ENCODE measurements at regions not wholly inside any gene's neighbourhood (a gene's known extent, or its start where the extent isn't known, plus 50 kb on each side); places are given as distances from the start of the nearest gene placed in this dataset.
"Not testable (repeated sequence)": the region's sequence is repeated elsewhere in the genome, so short reads cannot be mapped to it uniquely, and the experiment has no call there.

DNA sequence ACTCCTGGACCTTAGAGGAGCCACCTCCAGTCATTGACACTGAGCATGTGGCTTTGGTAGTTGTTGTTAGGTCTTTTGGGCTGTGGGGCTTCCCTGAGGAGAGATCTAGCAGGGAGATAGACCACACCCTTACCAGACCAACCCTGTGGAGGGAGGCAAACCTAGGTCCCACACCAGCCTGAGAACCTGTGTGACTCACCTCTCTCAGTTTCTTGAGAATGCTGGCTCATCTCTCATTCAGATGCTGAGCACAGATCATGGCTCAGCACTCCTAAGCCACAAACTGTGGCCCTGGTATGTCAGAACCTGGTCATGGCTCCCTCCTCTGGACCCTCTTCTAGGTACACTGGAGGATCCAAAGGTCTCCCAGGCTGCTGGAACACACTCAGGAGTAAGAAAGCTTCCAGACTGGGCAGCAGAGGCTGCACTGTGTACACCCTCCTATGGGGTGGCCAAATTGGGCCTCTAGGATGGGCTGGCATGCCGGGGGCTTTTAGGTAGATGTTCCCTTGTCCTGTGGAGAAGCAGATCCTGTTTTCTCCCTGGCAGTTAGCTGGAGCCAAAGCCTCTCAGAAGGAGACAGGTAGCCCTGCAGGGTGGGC, 1294.5 kb downstream of the KHDRBS2 start:
- DNase-seq (ENCODE audit: low spot score): no peak

DNA sequence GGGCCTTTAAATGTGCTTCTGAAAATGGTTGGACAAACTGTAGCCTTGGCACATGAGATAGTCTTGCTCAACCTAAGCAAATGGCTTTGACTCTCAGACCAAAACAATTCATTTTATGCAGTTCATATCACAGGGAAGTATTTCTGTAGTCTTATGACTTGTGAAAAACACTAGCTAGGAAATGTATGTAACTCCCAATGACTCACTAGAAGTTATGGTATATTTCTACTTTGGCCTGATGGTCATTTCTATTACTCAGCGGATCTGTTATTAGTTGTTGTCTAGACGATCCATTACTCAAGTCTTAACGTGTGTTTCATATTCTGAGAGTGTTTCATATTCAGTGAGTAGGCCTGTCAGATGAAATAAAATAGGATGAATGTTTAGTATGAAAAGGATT, 1333.5 kb downstream of the KHDRBS2 start:
- DNase-seq (ENCODE audit: low spot score): no peak

DNA sequence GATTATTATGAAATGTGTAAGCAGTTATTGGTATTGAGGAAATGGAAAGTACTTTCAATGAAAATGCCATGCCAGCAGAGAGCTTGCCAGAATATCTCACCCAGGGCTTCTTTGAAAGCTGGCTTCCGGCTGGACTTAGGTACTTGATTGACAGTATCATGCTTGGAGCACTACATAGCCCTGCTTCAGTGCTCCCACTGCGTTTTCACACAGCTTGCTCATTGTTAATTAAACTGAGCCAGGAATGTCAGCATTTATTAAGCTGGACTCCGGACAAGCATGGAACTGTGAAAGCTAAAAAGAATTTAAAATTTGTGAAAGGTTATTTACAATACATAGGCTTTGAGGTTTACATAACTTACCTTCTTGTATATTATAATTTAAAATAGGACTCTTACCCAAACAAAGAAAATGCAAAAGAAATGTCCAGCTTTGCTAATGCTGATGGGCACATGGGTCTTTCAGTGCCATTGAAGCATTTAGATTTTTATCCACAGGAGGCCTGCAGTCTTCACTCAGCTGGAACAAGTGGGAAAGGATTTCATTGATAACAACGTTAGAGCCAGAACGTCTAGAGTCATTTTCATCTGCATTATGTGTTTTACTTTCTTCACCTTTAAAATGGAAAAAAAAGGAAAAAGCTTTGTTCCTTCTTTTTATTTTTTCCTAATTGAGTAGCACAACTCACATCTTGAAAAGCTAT, 1335.7 kb downstream of the KHDRBS2 start:
- not testable (repeated sequence) for DNase-seq (ENCODE audit: low spot score)

DNA sequence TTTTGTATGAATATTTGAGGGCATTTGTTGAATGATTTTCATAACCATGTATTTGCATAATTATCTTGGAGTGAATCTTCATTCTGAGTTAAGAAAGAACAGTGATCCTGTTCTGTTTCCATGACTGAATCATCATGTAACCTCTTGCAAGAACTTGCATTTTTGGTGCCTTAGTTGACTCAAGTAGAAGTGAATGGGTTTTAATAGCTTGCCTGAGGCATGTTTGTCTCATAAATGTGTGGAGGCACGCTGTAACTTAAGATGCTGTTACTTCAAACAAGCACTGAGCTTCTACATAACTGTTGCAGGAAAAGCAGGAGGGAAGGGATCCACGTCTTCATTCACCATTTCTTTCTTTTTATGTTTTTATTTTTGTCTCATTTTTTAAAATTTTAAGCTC, 1338.6 kb downstream of the KHDRBS2 start:
- not testable (repeated sequence) for DNase-seq (ENCODE audit: low spot score)

DNA sequence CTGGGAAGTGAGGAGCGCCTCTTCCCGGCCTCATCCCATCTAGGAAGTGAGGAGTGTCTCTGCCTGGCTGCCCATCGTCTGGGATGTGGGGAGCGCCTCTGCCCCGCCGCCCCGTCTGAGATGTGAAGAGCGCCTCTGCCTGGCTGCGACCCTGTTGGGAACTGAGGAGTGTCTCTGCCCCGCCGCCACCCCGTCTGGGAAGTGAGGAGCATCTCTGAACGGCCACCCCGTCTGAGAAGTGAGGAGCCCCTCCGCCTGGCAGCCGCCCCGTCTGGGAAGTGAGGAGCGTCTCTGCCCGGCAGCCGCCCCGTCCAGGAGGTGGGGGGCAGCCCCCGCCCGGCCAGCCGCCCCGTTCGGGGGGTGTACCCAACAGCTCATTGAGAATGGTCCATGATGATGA, 1341.2 kb downstream of the KHDRBS2 start:
- DNase-seq (ENCODE audit: low spot score): not testable (repeated sequence)

DNA sequence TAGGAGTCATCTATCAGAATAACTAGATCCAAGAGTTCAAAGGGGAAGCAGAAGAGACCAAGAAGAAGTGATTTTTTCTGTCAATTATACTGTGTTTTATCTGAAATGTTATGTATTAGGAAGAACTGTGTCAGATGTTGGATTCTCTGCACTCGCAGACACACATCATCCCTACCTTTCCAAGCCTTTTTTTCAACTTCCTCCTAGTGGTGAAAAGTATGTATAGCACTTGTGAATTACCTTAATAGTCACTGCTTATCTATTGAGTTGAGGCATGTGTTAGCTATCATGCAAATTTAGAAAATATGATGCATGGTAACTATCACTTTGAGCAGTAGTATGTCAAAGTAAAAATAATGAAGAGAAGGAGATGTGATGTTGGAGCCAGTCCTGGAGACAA, 1350.1 kb downstream of the KHDRBS2 start:
- not testable (repeated sequence) for DNase-seq (ENCODE audit: low spot score)

DNA sequence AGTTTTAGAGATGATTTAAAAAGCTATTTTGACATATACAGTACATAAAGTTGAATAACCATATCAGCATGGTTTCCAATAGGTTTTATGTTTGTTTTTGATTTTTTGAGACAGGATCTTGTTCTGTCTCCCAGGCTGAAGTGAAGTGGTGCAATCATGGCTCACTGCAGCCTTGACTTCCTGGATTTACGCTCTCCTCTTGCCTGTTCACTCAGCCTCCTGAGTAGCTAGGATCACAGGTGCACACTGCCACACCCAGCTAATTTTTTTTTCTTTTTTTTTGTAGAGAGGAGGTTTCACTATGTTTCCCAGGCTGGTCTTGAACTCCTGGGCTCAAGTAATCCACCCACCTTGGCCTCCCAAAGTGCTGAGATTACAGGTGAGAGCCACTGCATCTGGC, 1366.4 kb downstream of the KHDRBS2 start:
- not testable (repeated sequence) for DNase-seq (ENCODE audit: low spot score)

DNA sequence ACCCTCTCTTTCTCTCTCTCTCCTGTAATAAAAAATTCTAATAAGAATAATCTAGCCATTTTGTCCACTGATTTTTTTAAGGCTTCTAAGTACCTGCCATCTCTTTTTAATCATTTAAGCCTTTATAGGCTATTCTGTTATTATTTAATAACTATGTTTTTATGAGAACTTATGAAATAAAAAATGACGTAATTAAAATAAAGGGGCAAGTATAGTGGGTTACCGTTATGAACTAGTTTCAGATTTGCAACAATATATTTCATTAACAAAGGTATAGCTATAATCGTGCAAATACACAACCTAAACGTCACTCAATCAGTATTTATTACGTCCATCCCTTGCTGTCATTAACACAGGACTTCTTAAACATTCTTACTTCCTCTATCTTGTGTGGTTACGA, 1382.2 kb downstream of the KHDRBS2 start:
- not testable (repeated sequence) for DNase-seq (ENCODE audit: low spot score)

DNA sequence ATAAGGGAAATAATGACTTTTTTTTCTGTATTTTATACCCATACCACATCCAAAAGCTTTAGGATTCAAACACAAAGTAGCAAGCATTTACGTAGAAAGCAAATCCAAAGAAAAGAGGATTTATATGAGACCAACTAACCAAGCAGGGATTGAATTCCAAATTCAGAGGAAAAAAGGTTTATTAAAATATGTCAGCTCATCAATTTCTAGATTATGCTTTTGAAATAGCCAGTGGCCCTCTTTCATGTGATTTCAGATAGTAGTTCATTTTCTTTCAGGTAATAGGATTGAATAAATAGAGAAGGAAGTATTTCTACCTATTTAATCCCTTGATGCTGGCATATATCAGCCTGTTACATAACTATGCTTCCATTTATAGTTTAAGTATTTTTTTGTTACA, 1392.7 kb downstream of the KHDRBS2 start:
- DNase-seq (ENCODE audit: low spot score): not testable (repeated sequence)

DNA sequence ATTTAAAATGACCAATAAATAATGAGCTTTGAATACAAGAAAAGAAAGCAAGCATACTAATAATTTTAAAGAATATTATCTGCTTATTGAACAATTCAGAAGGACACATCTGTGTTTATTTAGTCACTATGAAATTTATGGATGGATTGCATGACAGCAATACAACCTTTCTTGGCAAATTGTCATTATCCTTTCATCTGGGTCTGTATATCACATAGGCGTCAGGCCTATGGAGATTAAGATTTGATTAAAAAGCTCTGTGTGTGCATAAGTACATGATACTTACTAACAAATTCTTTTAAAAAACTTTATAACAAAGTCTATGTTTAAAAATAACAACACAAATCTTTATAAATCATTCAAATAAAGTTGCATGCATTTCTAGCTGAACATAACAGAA, 1394.4 kb downstream of the KHDRBS2 start:
- no peak for DNase-seq (ENCODE audit: low spot score)

DNA sequence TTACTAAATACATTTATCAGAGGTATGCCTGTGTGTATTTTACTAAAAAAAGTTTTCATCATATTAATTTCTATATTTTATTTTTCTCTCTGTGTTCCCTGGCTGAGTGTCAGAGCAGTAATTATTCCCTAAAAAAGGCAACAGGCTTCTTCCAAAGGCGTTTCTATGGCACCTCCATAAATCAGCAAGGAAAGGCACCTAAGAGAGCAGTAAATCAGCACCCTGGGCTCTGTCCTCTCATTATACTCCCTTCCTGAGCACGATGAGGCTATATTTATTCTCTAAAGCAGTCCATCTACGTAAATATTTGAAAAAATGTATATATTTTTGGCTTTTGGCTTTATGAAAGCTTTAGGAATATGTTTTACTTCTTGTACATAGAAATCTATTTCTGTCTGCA, 1408.6 kb downstream of the KHDRBS2 start:
- not testable (repeated sequence) for DNase-seq (ENCODE audit: low spot score)

DNA sequence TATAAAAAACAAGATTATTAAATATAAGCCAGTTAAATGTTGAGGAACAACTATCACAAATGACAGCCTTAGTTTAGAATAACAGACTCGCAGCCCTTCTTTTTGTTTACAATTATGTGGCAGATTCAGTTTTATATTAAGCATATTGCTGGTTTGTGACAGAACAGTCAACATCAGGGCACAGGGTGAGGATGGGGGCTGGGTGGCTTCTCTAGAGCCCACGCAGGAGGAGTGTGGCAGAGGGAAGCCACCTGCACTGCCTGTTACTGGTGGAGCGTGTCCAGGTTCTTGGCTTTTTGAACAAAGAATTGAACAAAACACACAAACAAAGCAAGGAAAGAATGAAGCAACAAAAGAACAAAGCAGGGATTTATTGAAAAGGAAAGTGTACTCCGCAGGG, 1415.2 kb downstream of the KHDRBS2 start:
- DNase-seq (ENCODE audit: low spot score): not testable (repeated sequence)

DNA sequence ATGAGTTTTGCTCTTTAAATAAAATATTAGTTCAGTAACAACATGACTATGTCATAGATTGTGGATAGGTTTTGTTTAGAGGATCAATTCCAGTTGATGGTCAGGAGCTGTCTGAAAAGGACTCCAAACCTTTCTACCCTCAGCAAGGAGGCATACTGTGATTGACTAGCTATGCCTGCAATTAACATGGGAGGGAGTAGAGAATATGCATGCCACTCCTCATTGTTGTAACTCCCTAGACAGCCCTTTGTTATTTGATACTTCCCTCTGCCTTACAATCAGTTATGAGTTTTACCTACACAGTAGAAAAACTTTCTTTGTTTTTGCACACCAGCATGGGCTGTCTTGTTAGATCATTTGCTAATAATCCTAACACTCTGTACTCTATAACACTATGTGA, 1418.5 kb downstream of the KHDRBS2 start:
- DNase-seq (ENCODE audit: low spot score): no peak

DNA sequence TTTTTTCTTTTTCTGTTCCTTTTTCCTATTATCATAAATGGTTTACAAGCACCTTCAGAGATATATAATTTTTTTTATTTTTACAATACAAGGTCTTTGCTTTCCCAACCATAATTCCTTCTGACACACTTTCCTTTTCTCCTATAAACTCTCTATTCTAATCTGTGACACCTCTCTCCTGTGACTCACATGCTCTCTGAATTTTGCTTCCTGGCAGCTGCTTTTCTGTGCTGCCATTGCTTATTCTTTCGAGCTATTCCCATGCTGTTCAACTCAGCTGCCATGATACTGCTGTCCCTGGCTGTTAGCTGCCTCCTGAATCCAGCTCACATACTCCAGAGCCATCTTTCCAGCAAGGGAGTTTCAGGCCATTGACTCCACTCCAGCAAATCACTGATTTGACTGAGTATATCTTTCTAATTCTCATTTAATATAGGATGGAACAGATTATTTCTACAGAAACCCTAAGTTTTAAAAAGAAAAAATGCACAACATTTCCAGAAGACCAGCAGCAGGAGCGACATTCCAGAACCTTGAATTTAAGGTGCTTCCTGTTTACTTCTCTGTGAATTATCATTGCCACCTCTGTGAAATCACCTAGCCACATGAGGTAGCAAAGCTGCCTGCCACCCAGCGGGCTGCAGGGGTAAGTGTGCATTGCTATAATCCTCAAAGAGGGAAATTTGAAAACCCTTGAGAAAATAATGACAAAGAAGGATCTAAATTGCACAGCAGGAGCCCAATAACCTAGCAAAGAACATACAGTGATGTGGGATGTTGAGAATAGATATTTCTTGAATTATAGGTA, 1442.6 kb downstream of the KHDRBS2 start:
- not testable (repeated sequence) for DNase-seq (ENCODE audit: low spot score)

DNA sequence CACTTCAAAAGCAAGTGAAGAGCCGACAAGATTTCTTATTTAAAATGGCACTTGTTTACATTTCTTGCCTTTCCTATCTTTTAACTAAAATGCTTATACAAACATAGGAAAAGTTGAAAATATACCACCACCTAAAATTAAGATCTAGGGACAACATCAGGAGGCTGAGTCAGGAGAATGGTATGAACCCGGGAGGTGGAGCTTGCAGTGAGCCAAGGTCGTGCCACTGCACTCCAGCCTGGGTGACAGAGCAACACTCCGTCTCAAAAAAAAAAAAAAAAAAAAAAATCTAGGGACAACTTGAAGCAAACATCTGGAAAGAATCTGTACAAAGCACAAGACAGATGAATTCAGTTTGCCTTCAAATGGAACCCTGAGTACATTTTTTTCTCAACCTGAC, 1455.3 kb downstream of the KHDRBS2 start:
- DNase-seq (ENCODE audit: low spot score): not testable (repeated sequence)

DNA sequence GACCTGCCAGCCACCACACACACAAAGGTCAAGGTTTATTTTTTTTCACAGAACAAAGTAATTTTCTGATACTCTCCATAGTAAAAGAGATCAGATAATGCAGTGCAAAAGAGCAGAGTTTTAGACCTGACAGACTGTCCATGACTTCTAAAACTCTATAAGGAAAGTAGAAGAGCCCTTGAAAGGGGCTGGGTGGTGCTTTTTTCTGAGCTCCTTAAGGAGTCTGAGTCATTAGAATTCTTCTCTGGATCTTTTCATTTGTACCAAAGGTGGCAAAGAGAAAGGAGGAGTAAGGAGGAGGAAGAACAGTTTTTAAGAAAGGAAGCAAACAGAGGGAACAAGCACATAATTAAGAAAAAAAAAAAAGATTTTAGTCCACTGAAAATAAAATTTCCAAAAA, 1463.4 kb downstream of the KHDRBS2 start:
- DNase-seq (ENCODE audit: low spot score): not testable (repeated sequence)

DNA sequence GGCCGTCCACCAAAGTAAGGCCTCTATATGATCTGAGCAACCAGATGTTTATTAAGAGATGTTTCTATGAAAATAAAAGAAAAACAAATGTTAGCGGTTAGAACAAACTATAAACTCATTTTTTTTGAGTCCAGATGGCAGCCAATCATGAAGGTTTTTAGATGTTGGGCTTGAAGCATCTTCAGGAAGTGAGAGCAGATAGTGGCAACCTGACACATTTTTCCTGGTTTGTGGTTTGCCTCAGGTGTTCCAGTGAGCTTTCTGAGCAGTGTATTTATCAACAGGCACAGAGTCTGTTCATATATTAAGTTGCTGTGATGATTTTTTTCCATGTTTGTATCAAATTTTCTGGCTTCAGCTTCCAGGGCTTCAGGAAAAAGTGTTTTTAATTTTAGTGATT, 1468.0 kb downstream of the KHDRBS2 start:
- not testable (repeated sequence) for DNase-seq (ENCODE audit: low spot score)

DNA sequence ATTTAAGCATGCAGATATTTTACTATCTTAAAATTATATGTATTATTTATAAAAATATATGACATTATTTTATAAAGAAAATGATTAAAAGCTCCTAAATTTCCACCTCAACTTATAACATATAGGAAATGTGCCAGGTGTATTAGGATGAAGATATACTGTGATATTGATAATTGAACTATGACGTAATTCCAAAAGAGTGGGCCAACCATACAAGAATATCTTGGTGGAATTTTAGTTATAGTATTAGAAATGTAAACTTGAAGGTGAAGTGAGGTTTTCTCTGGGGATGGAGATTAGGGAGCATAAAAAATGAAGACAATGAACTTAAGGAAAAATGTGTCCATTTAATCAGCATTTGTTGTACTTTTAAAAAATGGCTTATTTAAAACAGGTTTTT, 1471.2 kb downstream of the KHDRBS2 start:
- DNase-seq (ENCODE audit: low spot score): not testable (repeated sequence)

DNA sequence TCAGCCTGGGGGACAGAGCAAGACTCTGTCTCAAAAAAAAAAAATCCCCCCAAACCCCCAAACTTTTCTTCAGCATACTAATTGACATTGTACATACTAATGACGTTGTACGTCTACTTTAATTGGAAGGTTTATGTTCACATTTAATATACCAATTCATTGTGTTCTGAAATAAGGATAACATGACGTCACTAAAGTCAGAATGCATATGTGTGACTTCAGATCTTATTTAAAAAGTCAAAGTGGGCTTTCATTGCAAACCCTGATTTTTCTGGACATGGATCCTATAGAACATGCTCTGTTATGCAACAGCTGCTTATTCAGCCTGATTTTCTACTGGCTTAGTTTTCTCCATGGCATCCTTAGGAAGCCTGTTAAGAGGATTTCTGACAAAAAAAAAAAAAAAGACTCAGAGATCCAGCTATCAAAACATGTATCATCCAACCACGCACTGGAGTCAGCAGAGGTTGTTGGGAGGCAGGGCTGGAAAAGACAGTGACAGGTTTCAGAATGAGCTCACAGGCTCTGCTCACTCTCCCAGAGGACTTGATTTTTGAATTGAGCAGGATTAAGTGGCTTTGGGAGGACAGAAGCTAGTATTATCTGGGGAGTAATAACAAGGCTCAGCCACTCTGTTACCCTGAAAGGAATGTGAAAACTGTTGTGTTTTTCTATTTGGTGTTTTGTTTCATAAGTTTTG, 1472.0 kb downstream of the KHDRBS2 start:
- not testable (repeated sequence) for DNase-seq (ENCODE audit: low spot score)

DNA sequence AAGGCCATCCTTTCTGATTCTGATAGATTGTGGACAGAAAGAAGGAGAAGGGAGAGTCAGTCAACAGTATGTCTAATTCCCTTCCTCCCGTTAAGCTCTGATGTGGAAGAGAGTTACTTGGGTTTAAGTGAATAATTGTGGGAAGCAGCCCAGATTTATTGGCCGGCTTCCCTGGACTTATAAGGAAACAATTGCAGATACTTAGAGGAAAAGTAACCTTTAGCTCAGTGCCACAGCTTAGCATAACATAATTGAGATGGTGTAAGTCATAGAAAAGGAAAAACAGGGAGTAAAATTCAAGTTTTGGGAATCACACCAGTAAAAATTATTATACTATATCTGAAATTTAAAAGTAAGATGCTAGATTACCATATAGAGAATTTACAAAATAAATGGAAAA, 1475.8 kb downstream of the KHDRBS2 start:
- DNase-seq (ENCODE audit: low spot score): not testable (repeated sequence)

DNA sequence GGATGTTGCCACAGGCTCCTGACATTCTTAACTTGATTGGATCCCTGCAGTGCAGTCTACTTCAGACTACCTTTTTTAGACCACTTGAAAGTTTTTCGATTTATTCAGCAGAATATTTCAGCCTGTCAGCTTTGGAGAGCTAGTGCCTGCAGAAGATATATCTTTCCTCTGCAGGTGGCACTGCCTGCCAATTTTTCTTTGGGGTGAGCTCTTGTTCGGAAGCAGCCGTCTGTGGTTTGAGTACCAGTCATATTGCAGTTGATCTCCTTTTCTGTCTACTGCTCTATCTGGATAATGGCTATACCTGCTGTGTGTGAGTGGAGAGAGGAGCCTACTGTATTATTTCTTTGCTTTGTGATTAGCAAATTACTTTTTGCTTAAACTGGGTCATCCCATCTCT, 1486.9 kb downstream of the KHDRBS2 start:
- DNase-seq (ENCODE audit: low spot score): not testable (repeated sequence)

DNA sequence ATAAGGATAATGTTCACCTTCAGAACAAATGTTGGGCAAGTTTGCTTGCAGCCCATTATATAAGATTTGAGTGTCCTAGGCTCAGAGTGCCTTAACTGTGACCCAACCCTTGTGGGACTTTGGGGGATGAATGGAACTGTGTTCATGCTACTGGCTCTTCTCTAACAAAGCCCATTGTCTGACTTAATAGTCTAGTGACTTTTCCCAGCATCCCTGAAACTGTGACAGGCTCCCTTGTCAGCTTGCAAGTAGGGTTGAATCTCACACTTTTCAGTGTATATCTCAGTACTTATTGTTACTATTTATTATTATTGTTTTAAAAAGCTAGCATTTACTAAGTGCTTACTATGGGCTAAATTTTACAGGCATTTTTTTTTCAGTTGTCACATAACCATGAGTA, 1488.2 kb downstream of the KHDRBS2 start:
- not testable (repeated sequence) for DNase-seq (ENCODE audit: low spot score)
